GM12878 (cell line): ENCODE measurements at regions not wholly inside any gene's neighbourhood (a gene's known extent, or its start where the extent isn't known, plus 50 kb on each side); places are given as distances from the start of the nearest gene placed in this dataset.

Experiments used
- ATAC-seq: fragments of 200-7000 bp; cut with Tn5 transposase; 3 replicates; pipeline ENCODE4 v1.9.1; 2020; ENCODE audit warnings: mild to moderate bottlenecking, moderate library complexity
- BruUV-seq: library from RNA; stranded (reverse); fragments of 400-500 nt; replicated peaks from 2 replicates; lab custom pipeline; 2021; lab: Mats Ljungman, UMichigan
- CTCF ChIA-PET: fragments of 300-600 bp; sonication (Branson Sonifier 250); formaldehyde crosslinking; extraction: SDS; loops from one replicate; lab custom pipeline; 2021; ENCODE audit warnings: inconsistent platforms; lab: Yijun Ruan, JAX
- POLR2A ChIA-PET: fragments of 350-600 bp; formaldehyde crosslinking; extraction: SDS; loops from one replicate; lab custom pipeline; 2021; ENCODE audit warnings: inconsistent platforms; lab: Charles Lee
- RAD21 ChIA-PET: fragments of 300-600 bp; sonication (Branson Sonifier 250); formaldehyde crosslinking; loops from one replicate; lab custom pipeline; 2023; ENCODE audit warnings: antibody characterized with exemption; ENCODE audit not compliant: unreplicated experiment; lab: Charles Lee
- SMC1A ChIA-PET: fragments of 300-600 bp; sonication (Branson Sonifier 250); formaldehyde crosslinking; loops from one replicate; lab custom pipeline; 2023; ENCODE audit not compliant: unreplicated experiment, uncharacterized antibody; lab: Charles Lee
- DNase-seq: peaks from one replicate; pipeline ENCODE4 v3.0.0-alpha.2; 2011; ENCODE audit warnings: low read depth, low spot score
- FAIRE-seq: peaks from 3 replicates; lab custom pipeline; 2011; peaks lifted over from hg19 to GRCh38; lab: Jason Lieb, UNC
- H2AFZ ChIP-seq: 2 replicates; pipeline ENCODE4 v1.6.0; 2011; ENCODE audit warnings: low read depth, low read length, control low read depth; ENCODE audit not compliant: control insufficient read depth
- H3K27ac ChIP-seq: 2 replicates; pipeline ENCODE4 v1.5.1; 2011; ENCODE audit warnings: control low read depth; ENCODE audit not compliant: control insufficient read depth, insufficient read depth
- H3K27me3 ChIP-seq, 2 experiments: replicated peaks in 1 of 2; 2 replicates each; pipeline versions ENCODE4 v1.6.0 to v1.6.1; 2011; ENCODE audit warnings: low read length in 1 of 2; ENCODE audit not compliant: control insufficient read depth in 2 of 2, insufficient read depth in 2 of 2
- H3K36me3 ChIP-seq, 2 experiments: 2 replicates each; pipeline ENCODE4 v1.5.1; 2011; ENCODE audit warnings: low read length in 1 of 2; ENCODE audit not compliant: control insufficient read depth in 2 of 2, insufficient read depth in 2 of 2
- H3K4me1 ChIP-seq: 2 replicates; pipeline ENCODE4 v1.6.1; 2011; ENCODE audit warnings: mild to moderate bottlenecking, low read length, moderate library complexity, mixed read lengths; ENCODE audit not compliant: control insufficient read depth, insufficient read depth
- H3K4me2 ChIP-seq: 2 replicates; pipeline ENCODE4 v1.6.0; 2011; ENCODE audit warnings: control low read depth; ENCODE audit not compliant: control insufficient read depth, insufficient read depth
- H3K4me3 ChIP-seq: fragments of 200-600 bp; sonication (generic); 2 replicates; pipeline ENCODE4 v1.5.1; 2016
- H3K79me2 ChIP-seq: 2 replicates; pipeline ENCODE4 v1.6.0; 2011; ENCODE audit warnings: low read length; ENCODE audit not compliant: control insufficient read depth, insufficient read depth
- H3K9ac ChIP-seq: 2 replicates; pipeline ENCODE4 v1.8.0; 2011; ENCODE audit warnings: low read length, control low read depth, mixed read lengths; ENCODE audit not compliant: control insufficient read depth, insufficient read depth
- H3K9me3 ChIP-seq: replicated peaks from 3 replicates; pipeline ENCODE4 v1.5.1; 2011; ENCODE audit warnings: mild to moderate bottlenecking, low read length; ENCODE audit not compliant: control insufficient read depth, insufficient read depth
- H4K20me1 ChIP-seq: 2 replicates; pipeline ENCODE4 v1.6.0; 2011; ENCODE audit not compliant: control insufficient read depth, insufficient read depth
- ETV6 ChIP-seq, 2 experiments: fragments of 450-650 bp in 1 of 2; IDR thresholded peaks in 1 of 2; conservative IDR thresholded peaks in 1 of 2; 2 replicates each; pipeline ENCODE4 v1.6.1; 2014; ENCODE audit warnings: antibody characterized with exemption in 1 of 2, borderline replicate concordance in 1 of 2, low read depth in 1 of 2, mild to moderate bottlenecking in 1 of 2, moderate library complexity in 1 of 2
- IRF5 ChIP-seq: fragments of 450-650 bp; IDR thresholded peaks from 2 replicates; pipeline ENCODE4 v1.6.1; 2017; ENCODE audit warnings: borderline replicate concordance
- MTA2 ChIP-seq: fragments of 450-650 bp; IDR thresholded peaks from 2 replicates; pipeline ENCODE4 v1.6.1; 2016; ENCODE audit warnings: low read depth, mild to moderate bottlenecking, moderate library complexity
- MYB ChIP-seq: fragments of 150-350 bp; IDR thresholded peaks from 2 replicates; pipeline ENCODE4 v1.6.1; 2014; ENCODE audit warnings: mild to moderate bottlenecking, low read depth, low read length, borderline replicate concordance
- RFX5 ChIP-seq: IDR thresholded peaks from 2 replicates; pipeline ENCODE4 v1.6.1; 2011; ENCODE audit warnings: low read depth, low read length, improper control_type of control experiment
- SRF ChIP-seq, 2 experiments: IDR thresholded peaks; 2 replicates each; pipeline ENCODE4 v1.6.1; 2011; ENCODE audit warnings: low read depth in 2 of 2, low read length in 2 of 2, mild to moderate bottlenecking in 1 of 2, moderate library complexity in 1 of 2
- STAT1 ChIP-seq: fragments of 450-650 bp; conservative IDR thresholded peaks from 2 replicates; pipeline ENCODE4 v1.6.1; 2014; ENCODE audit warnings: antibody characterized with exemption, mild to moderate bottlenecking
- WRNIP1 ChIP-seq: IDR thresholded peaks from 2 replicates; pipeline ENCODE4 v1.6.1; 2011; ENCODE audit warnings: low read depth, low read length, improper control_type of control experiment, borderline replicate concordance
- WGBS: methylation state at CpG from one replicate; pipeline ENCODE4 v1.1.6; 2016; ENCODE audit warnings: low lambda C conversion rate; ENCODE audit not compliant: insufficient replicate concordance, insufficient coverage; ENCODE audit errors: missing lambda C conversion rate; 5-methylcytosine and 5-hydroxymethylcytosine counted together
- in situ Hi-C: fragments of 300-500 bp; cut with MboI; formaldehyde crosslinking; loops from 9 replicates; pipeline ENCODE4 v1.14.3; 2018; ENCODE audit warnings: mixed read lengths
- intact Hi-C: fragments of 100-400 bp; cut with micrococcal nuclease; formaldehyde crosslinking; loops from one replicate; pipeline ENCODE4 v1.14.2; 2022; ENCODE audit not compliant: unreplicated experiment
- TF ChIP-seq, protein P1 (sequence below): fragments of 450-650 bp; formaldehyde crosslinking; IDR thresholded peaks from 2 replicates; pipeline ENCODE4 v1.4.0; 2020; ENCODE audit warnings: mild to moderate bottlenecking, moderate library complexity

GRCh38 chr10:128491686-128492085, 365.5 kb upstream of the MKI67 start:
- SMC1A ChIA-PET: no interaction called here
- FAIRE-seq: no peak
- intact Hi-C loops: no loop called here

More at GRCh38 chr10:128491686-128492085, 365.5 kb upstream of the MKI67 start:
- RAD21 ChIA-PET: no interaction called here
- H3K79me2 ChIP-seq: no peaks in the 10 kb centered on the region
- no TSS peak for BruUV-seq
- no peak overlapping the region for H3K9ac ChIP-seq
- no peaks in the 10 kb centered on the region for H3K9me3 ChIP-seq
- no peaks in the 10 kb centered on the region for H3K36me3 ChIP-seq
- H2AFZ ChIP-seq: no peak overlapping the region
- no peak overlapping the region for H3K4me3 ChIP-seq
- CTCF ChIA-PET: no interaction called here
- ATAC-seq (no peak), DNase-seq (no peak)
- 26% methylated on average over 5 of the region's 5 CpGs for WGBS
- POLR2A ChIA-PET: no interaction called here
- H3K4me1 ChIP-seq: no peaks in the 10 kb centered on the region
- H3K27ac ChIP-seq: no peak overlapping the region
- H4K20me1 ChIP-seq: no peaks in the 10 kb centered on the region
- no peak overlapping the region for H3K4me2 ChIP-seq
- no peaks in the 10 kb centered on the region for H3K27me3 ChIP-seq
- TF ChIP-seq MYB: no peak
- no peak for TF ChIP-seq MTA2
- TF ChIP-seq STAT1: no peak
- TF ChIP-seq RFX5: no peak
- TF ChIP-seq ETV6 (conservative IDR thresholded peaks at IDR 0.05 in 1 of 2, IDR thresholded peaks at IDR 0.05 in 1 of 2; ENCODE audit: borderline replicate concordance in 1 of 2, low read depth in 1 of 2): no peak
- TF ChIP-seq IRF5: no peak
- TF ChIP-seq WRNIP1: no peak
- TF ChIP-seq, protein P1, sequence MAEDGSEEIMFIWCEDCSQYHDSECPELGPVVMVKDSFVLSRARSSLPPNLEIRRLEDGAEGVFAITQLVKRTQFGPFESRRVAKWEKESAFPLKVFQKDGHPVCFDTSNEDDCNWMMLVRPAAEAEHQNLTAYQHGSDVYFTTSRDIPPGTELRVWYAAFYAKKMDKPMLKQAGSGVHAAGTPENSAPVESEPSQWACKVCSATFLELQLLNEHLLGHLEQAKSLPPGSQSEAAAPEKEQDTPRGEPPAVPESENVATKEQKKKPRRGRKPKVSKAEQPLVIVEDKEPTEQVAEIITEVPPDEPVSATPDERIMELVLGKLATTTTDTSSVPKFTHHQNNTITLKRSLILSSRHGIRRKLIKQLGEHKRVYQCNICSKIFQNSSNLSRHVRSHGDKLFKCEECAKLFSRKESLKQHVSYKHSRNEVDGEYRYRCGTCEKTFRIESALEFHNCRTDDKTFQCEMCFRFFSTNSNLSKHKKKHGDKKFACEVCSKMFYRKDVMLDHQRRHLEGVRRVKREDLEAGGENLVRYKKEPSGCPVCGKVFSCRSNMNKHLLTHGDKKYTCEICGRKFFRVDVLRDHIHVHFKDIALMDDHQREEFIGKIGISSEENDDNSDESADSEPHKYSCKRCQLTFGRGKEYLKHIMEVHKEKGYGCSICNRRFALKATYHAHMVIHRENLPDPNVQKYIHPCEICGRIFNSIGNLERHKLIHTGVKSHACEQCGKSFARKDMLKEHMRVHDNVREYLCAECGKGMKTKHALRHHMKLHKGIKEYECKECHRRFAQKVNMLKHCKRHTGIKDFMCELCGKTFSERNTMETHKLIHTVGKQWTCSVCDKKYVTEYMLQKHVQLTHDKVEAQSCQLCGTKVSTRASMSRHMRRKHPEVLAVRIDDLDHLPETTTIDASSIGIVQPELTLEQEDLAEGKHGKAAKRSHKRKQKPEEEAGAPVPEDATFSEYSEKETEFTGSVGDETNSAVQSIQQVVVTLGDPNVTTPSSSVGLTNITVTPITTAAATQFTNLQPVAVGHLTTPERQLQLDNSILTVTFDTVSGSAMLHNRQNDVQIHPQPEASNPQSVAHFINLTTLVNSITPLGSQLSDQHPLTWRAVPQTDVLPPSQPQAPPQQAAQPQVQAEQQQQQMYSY: no peak
- TF ChIP-seq SRF (IDR thresholded peaks at IDR 0.05; ENCODE audit: low read depth in 2 of 2, low read length in 2 of 2): no peak
- in situ Hi-C loops: no loop called here
